Endodermal cell (in vitro differentiated cells): ENCODE measurements at regions not wholly inside any gene's neighbourhood (a gene's known extent, or its start where the extent isn't known, plus 50 kb on each side); places are given as distances from the start of the nearest gene placed in this dataset.

ENCODE experiments used
- DNase-seq: peaks from one replicate; pipeline ENCODE4 v3.0.0-alpha.2; 2017
- H3K27ac ChIP-seq: 2 replicates; pipeline ENCODE4 v1.5.1; 2013; ENCODE audit warnings: mild to moderate bottlenecking, low read depth, low read length, moderate library complexity
- H3K27me3 ChIP-seq: 2 replicates; pipeline ENCODE4 v1.6.1; 2013; ENCODE audit warnings: mild to moderate bottlenecking, low read length, moderate library complexity; ENCODE audit not compliant: insufficient read depth, control insufficient read depth, poor library complexity, severe bottlenecking
- H3K36me3 ChIP-seq: 2 replicates; pipeline ENCODE4 v1.7.0; 2013; ENCODE audit warnings: mild to moderate bottlenecking, low read length, moderate library complexity; ENCODE audit not compliant: control insufficient read depth, insufficient read depth
- H3K4me1 ChIP-seq: one replicate; pipeline ENCODE4 v1.7.0; 2013; ENCODE audit warnings: low read length; ENCODE audit not compliant: control insufficient read depth, insufficient read depth
- H3K4me3 ChIP-seq: 2 replicates; pipeline ENCODE4 v1.5.1; 2013; ENCODE audit warnings: mild to moderate bottlenecking, low read length, moderate library complexity
- H3K9ac ChIP-seq: 2 replicates; pipeline ENCODE4 v1.6.1; 2013; ENCODE audit warnings: mild to moderate bottlenecking, low read length, moderate library complexity; ENCODE audit not compliant: poor library complexity, severe bottlenecking; ENCODE audit errors: extremely low read depth
- H3K9me3 ChIP-seq: 2 replicates; pipeline ENCODE4 v1.6.1; 2013; ENCODE audit warnings: mild to moderate bottlenecking, low read length, moderate library complexity; ENCODE audit not compliant: control insufficient read depth
- H3K27ac Mint-ChIP-seq: 2 replicates; pipeline ENCODE4 v1.8.0; 2020; ENCODE audit warnings: mixed read lengths
- H3K27me3 Mint-ChIP-seq: 2 replicates; pipeline ENCODE4 v1.8.0; 2021; ENCODE audit warnings: mild to moderate bottlenecking, mixed read lengths; ENCODE audit not compliant: insufficient read depth
- H3K36me3 Mint-ChIP-seq: 2 replicates; pipeline ENCODE4 v1.8.0; 2020; ENCODE audit warnings: low read depth, mixed read lengths
- H3K4me1 Mint-ChIP-seq: 2 replicates; pipeline ENCODE4 v1.8.0; 2020; ENCODE audit warnings: mixed read lengths
- H3K4me3 Mint-ChIP-seq: 2 replicates; pipeline ENCODE4 v1.8.0; 2020; ENCODE audit warnings: mild to moderate bottlenecking, moderate library complexity, mixed read lengths
- H3K9me3 Mint-ChIP-seq: 2 replicates; pipeline ENCODE4 v1.8.0; 2020; ENCODE audit warnings: mild to moderate bottlenecking, mixed read lengths
- CTCF ChIP-seq: fragments of 200-600 bp; sonication (generic); conservative IDR thresholded peaks from 2 replicates; pipeline ENCODE4 v1.5.0; 2021; ENCODE audit warnings: antibody characterized with exemption, mild to moderate bottlenecking
- WGBS, 2 experiments: methylation state at CpG; one replicate each; pipeline versions ENCODE4 v1.1.5 to v1.1.7; 2013; ENCODE audit warnings: missing lambda C conversion rate in 2 of 2, mixed read lengths in 1 of 2; ENCODE audit not compliant: insufficient coverage in 1 of 2, insufficient read length in 1 of 2; 5-methylcytosine and 5-hydroxymethylcytosine counted together

GRCh38 chr9:22815246-22815645, 368.6 kb downstream of the DMRTA1 start:
- peaks cover 4% of the 10 kb centered on the region for H3K4me1 ChIP-seq
- no peak for TF ChIP-seq CTCF
- whole genome bisulfite sequencing, 2 experiments: 98% methylated on average over 3 of the region's 3 CpGs; no CpG with 5 or more reads in 1 of the 2 experiments
- H3K4me3 ChIP-seq: no peak overlapping the region
- H3K9me3 Mint-ChIP-seq: no peaks in the 10 kb centered on the region
- no peaks in the 10 kb centered on the region for H3K27me3 ChIP-seq
- H3K36me3 ChIP-seq: no peaks in the 10 kb centered on the region
- no peaks in the 10 kb centered on the region for H3K27me3 Mint-ChIP-seq
- no peak overlapping the region for H3K4me3 Mint-ChIP-seq
- no peaks in the 10 kb centered on the region for H3K9me3 ChIP-seq
- H3K27ac Mint-ChIP-seq: no peak overlapping the region
- DNase-seq: no peak
- H3K27ac ChIP-seq: no peak overlapping the region
- peaks cover 10% of the 10 kb centered on the region for H3K4me1 Mint-ChIP-seq
- no peak overlapping the region for H3K9ac ChIP-seq
- no peaks in the 10 kb centered on the region for H3K36me3 Mint-ChIP-seq

- no peak for DNase-seq
- H3K4me3 Mint-ChIP-seq: no peak overlapping the region
- no peak overlapping the region for H3K27ac Mint-ChIP-seq
- TF ChIP-seq CTCF: no peak
- Histone ChIP-seq H3K36me3 (no peaks in the 10 kb centered on the region), H3K4me1 (peaks cover 4% of the 10 kb centered on the region), H3K27ac (no peak overlapping the region), H3K9ac (no peak overlapping the region), H3K9me3 (no peaks in the 10 kb centered on the region), H3K27me3 (no peaks in the 10 kb centered on the region), H3K4me3 (no peak overlapping the region)
- H3K4me1 Mint-ChIP-seq: peaks cover 10% of the 10 kb centered on the region
- no peaks in the 10 kb centered on the region for H3K27me3 Mint-ChIP-seq
- H3K9me3 Mint-ChIP-seq: no peaks in the 10 kb centered on the region
- no peaks in the 10 kb centered on the region for H3K36me3 Mint-ChIP-seq
Observed at GRCh38 chr9:22817181-22817580, 370.6 kb downstream of the DMRTA1 start.

- peaks cover 2% of the 10 kb centered on the region for H3K4me1 ChIP-seq
- TF ChIP-seq CTCF: no peak
- WGBS, 2 experiments: 97 to 100% methylated on average over 1 of the region's 1 CpG
Observed at GRCh38 chr9:22829236-22829635, 382.6 kb downstream of the DMRTA1 start.

More at GRCh38 chr9:22829236-22829635, 382.6 kb downstream of the DMRTA1 start:
- no peak for DNase-seq
- Mint-ChIP-seq H3K9me3 (peaks cover 16% of the 10 kb centered on the region), H3K4me1 (no peaks in the 10 kb centered on the region), H3K27ac (no peak overlapping the region), H3K36me3 (peaks cover 2% of the 10 kb centered on the region), H3K4me3 (no peak overlapping the region), H3K27me3 (no peaks in the 10 kb centered on the region)
- no peaks in the 10 kb centered on the region for H3K36me3 ChIP-seq
- H3K27me3 ChIP-seq: no peaks in the 10 kb centered on the region
- H3K27ac ChIP-seq: no peak overlapping the region
- no peak overlapping the region for H3K4me3 ChIP-seq
- H3K9ac ChIP-seq: no peak overlapping the region
- peaks cover 13% of the 10 kb centered on the region for H3K9me3 ChIP-seq
